Urothelium cell line (cell line): ENCODE measurements at regions not wholly inside any gene's neighbourhood (a gene's known extent, or its start where the extent isn't known, plus 50 kb on each side); places are given as distances from the start of the nearest gene placed in this dataset.

Source experiments
- DNase-seq: peaks from one replicate; pipeline ENCODE4 v3.0.0; 2011; ENCODE audit warnings: low spot score, mixed read lengths
- FAIRE-seq: peaks from 2 replicates; lab custom pipeline; 2011; peaks lifted over from hg19 to GRCh38; lab: Jason Lieb, UNC

DNA sequence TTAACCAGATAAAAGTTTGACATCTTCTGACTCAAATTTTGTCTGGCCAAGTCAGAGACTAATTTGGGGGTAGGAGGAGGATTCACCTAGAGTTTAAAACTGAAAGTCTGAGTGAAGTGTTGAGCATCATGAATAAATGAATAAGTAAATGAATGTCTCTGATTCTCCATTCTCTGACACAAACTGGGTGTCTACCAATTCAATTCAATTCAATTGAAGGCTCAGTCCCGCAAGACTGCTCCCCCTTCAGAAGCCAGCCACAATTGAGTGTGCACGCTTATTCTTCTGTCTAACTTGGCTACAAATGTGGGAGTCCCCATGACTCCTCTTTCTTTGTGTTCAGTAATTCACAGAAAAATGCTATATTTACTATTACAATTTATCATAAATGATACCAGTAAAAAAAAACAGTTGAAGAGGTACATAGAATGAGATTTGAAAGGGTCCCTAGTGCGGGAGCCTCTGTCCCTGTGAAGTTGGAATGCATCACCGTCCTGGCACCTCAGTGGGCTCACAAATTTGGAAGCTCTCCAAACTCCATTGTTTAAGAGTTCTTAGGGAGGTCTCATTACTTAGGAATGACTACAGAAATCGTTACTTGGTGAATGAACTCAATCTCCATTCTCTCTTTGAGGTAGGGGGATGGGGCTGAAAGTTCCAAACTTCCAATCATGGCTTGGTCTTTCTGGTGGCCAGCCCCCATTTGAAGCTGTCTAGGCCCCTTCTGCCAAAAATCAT lies 243.7 kb upstream of the PHYHIPL start:
- no peak for FAIRE-seq
- DNase-seq = peak; percentile 58

DNA sequence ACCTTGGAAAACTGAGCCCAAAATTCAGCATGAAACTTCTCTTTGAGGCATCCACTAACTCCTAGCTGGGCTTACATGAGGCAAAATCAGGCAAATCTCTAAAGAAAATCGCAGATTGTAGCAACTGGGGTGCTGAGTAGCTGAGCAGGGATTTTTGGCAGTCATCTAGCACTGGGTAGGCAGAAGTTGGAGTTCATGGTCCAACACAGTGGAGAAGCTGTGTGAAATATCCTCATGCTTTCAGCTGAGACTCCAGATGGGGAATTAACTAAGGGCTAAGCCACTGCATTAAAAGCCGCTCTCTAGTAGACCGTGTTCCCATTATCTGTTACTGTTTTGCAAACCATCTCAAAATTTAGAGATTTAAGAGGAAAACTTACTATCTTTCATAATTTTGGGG lies 240.1 kb upstream of the PHYHIPL start:
- DNase-seq (no peak), FAIRE-seq (no peak)

DNA sequence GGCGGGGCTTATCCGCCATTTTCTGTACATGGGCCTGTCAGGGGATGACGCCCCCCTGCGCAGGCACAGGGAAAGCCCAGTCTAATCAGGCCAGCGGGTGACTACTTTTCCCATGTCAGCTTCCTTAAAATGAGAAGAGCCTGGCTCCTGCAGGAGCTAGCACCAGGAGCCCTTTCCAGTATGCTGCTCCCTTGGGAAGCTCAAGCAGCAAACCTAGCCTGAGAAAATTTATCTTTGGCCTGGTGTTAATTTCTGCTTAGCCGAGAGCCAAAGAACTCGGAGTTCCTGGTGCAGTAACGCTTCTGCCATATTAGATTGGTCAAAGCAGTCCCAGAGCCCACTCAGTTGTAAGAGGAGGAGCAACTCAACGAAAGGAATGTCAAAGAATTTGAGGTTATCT lies 239.0 kb upstream of the PHYHIPL start:
- DNase-seq (no peak), FAIRE-seq (no peak)

DNA sequence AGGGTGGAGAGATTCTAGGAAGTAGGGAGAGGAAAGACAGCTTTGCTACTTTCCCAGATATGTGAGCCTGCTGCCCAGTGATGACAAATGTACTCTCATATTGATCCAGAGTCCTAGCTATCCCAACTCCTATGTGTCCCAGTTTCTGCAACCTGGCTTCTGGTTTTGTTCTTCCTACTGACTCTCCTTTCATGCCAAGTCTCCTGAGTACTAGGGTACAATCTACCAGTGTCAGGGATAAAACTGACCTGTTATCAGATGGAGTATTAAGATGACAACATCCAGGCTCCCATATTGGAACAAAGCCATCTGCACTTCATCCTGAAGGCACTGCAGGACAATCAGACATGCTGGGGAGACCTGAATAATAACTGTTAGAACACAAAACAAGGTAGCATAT lies 233.7 kb upstream of the PHYHIPL start:
- FAIRE-seq (no peak), DNase-seq (no peak)

DNA sequence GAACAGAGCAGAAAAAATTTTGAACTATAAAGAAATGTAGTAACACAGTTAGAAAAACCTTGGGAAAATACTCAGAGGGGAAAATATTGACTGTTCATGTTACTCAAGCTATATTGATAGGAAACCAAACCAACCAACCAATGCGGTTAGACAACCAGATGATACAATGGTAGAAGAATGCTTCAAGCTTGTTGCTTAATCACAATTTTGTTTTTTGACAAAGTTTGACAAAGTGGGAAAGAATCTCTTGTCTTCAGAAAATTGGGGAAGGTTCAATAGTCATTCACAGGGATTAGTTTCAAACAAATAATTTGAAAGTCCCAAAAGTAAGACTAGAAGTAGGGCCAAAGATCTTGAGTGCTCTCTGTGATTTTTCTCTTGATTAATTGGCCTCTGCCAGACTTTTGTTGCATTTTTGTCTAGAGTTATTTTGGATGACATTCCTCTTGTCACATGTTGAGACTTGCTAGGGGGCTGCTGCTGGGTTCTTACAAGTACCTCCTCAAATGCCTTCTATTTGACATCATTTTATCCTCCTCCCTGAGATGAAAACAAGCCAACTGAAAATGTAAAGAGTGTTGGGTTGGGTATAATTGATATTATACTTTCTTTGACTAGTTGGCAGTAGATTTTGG lies 233.1 kb upstream of the PHYHIPL start:
- no peak for DNase-seq
- no peak for FAIRE-seq

DNA sequence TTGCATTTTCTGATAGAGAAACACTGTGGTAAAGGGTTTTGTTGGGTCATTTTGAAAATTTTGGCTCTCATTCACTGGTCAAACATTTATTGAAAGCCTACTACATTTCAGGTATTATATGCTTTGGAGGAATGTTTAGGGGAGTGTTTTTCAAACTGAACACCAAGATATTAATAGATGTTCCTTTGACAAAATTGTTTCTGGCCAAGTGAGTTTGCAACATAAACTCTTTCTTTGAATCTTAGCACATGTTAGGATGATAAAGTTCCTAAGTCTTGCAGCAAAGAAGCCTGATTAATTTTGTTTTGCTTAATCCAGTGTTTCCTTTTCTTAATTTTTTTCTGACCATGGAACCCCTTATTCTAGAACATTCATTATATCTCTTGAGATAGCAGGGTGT lies 232.5 kb upstream of the PHYHIPL start:
- FAIRE-seq (no peak), DNase-seq (no peak)

DNA sequence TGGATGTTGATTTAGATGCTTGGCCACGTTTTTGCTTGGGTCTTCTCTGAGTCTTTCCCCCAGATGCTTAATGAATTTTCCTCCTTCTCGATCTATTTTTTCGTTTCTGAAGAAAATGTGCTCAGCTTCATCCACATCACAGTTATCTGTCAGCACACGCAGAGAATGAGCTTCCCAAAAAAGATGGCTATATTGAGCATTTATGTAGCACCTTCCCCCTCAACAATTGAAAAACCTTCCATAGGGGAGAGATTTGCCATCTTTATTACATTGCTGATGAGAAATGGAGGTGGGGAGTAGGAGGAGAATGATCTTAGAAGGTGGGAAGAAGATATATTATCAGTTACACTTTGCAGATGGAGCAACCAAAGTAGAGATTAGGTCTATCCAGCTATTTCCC lies 228.1 kb upstream of the PHYHIPL start:
- no peak for FAIRE-seq

DNA sequence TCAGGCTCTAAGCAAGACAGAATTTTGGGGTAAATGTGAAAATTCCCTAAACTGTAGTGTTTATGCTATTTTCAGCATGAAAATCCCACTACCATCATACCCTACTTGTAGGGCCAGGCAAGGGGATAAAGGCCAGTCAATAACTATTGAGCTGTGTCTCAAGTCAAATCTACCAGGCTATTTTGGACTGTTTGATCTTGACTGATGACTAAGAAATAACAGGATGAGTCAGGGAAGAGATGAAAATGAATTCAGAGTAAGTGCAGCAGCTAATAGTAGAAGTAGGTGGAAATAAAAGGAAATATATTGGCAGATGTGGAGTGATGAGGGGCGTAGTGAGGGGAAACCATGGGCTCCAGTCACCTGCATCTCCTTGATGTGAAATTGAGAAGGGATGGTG lies 225.8 kb upstream of the PHYHIPL start:
- FAIRE-seq (no peak), DNase-seq (peak; percentile 44)

More for the DNA sequence above, 228.1 kb upstream of the PHYHIPL start:
- DNase-seq = no peak

DNA sequence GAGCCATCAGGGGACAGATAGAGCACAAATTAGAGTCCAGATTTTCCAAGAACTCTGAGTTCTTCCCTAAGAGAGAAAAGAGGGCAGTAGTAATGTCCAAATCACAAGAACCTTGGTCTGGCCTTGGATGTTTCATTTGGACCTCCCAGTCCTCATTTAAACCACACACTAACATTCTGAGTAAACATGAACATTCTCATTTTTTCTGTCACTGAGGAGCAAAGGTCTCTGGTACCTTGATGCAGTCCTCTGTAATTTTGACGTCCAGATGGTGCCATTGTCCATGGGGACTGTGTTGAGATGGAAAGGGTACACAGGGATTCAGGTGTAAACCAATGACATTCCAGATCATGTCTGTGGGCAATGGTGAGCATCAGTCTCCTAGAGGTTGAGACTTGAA lies 225.4 kb upstream of the PHYHIPL start:
- DNase-seq = no peak
- FAIRE-seq = no peak

DNA sequence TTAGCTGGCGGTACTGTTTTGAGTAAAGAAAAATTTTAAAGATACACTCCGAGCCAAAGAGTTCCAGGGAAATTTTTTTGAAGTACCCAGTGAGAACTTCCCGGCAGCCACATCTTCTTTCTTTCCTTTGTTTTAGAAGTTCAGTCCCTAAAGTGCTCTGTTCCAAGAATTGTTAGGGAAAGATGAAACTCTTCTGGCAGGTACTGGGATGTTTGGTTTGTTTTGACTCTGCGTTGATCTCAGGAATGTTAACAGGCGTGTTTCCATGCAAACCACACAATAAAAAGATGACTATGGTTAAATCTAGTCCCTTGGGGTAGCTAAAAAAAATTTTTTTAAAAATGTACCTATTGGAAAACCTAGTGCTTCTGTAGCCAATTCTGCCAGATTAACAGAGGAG lies 224.7 kb upstream of the PHYHIPL start:
- FAIRE-seq = no peak
- peak; percentile 47 for DNase-seq

DNA sequence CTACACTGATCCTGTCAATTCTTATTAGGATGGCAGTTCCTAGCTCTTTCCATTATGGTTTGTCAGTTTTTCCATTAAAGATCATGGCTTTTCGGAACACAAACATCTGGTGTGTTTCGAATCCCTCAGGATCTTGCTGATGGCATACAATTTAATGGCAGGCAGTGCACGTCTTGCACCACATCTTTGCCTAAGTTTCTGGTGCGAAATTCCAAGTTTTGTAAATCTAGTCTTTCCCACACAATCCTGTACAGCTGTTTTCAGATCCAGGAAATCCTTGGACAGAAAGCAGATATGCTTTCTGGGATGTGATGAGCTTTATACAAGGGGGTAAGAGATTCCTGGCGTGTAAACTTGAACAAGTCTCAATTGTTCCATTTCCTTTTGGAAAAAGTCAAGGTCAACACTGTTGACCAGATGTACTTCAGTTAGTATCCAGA lies 224.3 kb upstream of the PHYHIPL start:
- FAIRE-seq = no peak

DNA sequence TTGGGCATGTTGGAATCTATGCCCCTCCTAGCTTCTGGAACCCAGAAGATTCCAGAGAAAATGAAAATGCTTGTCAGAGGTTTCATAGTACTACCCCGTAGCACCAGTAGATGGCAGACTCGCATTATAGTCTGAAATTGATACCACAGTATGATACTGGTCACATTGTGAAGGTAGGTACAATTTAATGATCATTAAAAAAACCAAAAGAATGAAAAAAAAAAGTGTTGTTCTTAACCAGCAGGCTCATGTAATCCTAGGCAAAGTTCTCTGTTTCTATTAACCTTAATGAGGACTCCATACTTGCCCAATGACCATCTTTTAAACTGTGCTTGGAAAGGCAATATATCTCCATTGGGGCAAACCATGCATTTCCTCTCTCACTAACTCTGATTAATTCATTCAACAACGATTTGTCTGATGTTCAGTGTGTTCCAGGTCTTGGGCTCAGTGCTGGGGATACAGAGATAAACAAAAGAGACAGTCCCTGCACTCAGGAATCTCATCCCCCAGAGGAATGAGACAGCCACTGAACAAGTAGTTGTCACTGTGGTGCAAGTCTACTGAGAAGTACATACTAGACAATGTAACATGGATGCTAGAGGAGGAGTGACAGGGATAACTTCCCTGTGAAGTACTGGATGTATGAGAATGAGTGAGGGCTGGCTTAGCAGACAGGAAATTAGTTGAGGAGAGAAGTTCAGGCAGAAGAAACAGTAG lies 223.5 kb upstream of the PHYHIPL start:
- peak; percentile 52 for DNase-seq
- FAIRE-seq = peak; percentile 55

More for the DNA sequence above, 224.3 kb upstream of the PHYHIPL start:
- DNase-seq = no peak

DNA sequence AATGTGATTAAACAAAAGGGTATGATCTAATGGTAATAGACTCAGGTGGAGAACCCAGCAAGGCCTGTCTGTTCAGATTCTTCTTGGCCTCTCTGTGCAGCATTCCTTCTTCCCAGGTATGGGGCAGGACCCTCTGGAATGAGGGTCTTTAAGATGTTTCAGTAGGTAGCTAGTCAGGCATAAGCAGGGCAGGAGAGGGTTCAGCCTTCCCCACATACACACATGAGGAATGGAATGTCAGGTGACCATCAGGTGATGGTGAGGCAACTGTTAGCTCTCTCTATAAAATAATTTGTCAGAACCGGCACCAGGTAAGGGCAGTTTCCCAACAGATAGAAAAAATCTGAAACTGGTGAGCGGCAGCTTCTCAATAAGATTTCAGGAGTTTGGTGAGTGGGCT lies 222.3 kb upstream of the PHYHIPL start:
- no peak for FAIRE-seq

DNA sequence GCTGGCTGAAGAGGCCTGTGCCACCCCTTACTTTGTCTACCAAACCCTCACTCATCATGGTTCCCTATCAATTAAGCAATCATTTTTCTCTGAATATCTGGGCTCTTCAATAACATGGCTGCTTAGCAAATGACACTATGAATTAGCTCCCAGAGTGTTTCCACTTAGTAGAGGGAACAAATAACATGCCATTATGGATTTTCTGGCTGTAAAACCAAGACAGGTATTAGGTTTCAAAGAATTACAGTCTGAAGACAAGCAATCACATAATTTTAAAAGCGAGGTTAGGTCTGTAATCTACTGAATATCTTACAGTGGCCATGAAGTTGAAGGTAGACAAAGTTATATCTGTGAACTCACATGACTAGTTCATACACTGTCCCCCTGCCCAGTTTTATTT lies 220.8 kb upstream of the PHYHIPL start:
- DNase-seq (no peak), FAIRE-seq (no peak)

More for the DNA sequence above, 222.3 kb upstream of the PHYHIPL start:
- no peak for DNase-seq

DNA sequence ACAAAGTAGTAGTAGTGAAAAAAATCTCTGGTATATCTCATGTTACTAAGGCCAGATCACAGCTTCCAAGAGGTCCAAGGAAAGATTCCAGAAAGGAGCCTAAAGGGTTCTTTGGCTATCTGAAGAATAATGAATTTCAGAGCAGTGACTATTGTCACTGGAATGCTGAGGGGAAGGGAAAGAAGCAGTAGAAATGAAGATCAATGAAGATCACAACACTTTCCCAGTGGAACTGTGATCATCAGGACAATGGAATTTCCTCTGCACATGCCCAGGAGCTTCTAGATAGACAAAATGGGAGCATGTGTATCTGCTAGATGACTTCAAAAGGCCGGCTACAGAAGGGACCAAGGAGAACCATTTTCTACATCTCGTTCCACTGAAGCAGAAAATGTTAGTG lies 219.5 kb upstream of the PHYHIPL start:
- DNase-seq (peak; percentile 33), FAIRE-seq (no peak)

DNA sequence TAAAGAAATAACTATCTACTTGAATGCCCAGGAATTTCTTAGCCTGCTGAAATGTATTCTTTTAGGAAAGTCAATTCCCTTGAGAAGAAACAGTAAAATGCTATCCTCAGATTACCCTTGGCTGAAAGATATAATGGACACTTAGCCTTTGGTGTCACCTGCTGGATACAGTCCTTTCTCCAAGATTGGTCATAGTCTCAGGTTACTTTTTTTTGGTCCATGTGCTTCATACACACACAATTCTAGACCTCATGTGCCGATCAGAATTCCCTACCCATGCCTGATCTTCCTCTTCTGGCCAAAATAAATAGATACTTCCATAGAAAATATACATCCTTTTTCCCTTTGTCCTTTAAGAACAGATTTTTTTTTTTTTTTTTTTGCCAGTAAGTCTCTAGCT lies 218.9 kb upstream of the PHYHIPL start:
- no peak for FAIRE-seq
- no peak for DNase-seq

DNA sequence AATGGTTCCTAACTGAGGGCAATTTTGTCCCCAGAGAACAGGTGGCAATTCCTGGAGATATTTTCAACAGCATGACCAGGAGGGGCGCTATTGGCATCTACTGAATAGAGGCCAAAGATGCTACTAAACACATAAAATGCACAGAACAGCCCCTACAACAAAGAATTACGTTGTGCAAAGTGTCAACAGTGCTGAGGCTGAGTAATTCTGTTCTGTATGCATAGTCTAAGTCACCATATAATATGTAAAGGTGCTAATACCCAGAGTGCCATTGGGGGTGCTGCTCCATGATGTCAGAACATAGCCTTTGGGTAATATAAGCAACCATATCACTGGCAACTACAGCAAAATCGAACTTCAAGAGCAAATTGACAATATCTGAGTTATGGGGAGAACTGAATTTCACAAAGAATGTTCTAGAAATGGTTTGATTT lies 213.3 kb upstream of the PHYHIPL start:
- FAIRE-seq (peak; percentile 76), DNase-seq (no peak)

DNA sequence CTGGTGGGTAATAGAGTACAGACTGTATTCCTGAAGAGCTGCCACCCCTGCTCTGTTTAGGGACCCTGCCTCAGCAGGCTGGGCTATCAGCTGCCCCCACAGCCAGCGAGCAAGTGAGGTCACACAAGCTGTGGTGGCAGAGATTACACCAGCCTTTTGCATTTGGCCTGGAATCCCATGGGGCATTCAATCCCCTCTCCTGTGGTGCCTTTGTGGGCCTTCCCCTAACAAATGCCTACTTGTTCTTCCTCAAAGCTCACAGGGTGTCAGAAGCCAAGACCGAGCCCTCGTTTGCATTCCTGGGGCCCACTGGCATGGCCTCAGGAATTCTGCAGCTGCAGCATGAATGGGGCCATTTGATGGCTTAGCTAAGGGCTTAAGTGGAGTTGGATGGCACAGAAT lies 212.7 kb upstream of the PHYHIPL start:
- DNase-seq = peak; percentile 70
- no peak for FAIRE-seq

DNA sequence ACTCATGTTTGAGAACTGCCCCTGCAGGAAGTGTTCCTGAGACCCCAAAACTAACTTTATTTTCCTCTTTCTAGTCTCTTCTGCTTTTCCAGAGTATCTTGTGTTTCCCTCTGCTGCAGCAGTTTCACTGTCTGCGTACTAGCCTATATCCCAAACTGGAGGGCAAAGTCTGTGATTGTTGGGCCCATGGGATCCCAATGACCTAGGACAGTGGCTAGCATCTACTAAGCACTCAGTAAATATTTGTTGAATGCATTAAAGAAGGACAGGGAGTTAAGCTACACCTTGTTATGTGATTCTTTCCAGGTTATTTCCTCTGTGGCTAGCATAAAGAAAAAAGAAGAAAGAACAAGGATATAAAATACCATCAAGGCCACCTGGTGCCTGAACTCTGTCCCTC lies 210.6 kb upstream of the PHYHIPL start:
- DNase-seq (no peak), FAIRE-seq (no peak)

DNA sequence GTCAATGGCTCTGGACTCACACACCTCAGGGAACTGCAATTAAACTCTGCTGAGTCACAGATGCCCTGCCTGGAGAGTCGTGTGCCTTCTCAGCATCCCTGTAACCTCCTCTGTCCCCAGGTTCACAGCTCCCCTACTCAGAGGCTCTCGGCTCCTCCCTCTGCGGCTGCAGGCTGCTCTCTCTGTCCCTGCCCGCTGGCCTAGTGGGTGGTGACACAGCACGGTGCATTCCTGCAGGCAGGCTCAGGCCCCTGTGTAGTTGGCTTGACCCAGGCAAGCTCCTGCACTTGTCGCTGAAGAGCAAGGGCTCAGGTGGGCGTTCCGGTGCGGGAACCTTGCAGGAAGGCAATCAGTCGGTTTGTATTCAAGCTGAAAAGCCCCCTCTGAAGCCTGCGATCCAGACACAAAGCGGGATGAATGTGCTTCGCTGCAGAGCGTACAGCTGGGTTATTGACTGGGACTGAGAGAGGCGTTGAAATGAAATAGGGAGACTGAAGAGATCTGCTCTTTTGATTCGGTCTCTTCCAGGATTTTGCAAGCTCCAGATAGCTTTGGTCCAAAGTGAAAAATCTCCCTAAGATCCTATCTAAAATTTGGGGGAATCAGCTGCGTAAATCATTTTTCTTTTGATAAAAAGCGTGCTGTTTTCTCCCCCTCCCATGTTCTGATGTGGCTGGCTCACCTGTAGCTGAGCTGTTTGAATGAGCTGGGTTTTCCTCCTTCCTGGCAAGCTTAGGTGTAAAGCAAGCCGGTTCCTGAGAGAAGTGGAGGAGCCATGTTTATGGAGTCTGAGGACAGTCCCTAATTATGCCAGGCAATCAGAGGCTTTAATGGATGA lies 208.7 kb upstream of the PHYHIPL start:
- DNase-seq (peak; percentile 67), FAIRE-seq (no peak)

DNA sequence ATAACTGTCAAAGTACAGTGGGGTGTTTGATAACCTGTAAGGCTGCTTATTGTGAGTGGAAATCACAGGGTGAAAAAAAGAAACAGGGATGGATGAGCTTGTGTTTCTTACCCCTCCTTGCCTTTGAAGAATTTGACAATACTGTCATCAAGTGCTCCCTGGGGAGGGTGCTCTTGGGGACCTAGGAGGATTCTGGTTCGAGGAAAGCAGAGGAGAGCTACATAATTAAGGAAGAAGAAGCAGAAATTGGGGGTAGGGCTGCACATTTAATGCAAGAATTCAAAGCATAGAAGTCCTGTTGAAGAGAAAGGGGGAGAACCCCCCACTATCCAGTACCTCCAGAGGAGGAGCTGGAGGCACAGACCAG lies 208.1 kb upstream of the PHYHIPL start:
- DNase-seq (no peak), FAIRE-seq (no peak)
